ENCODE measurements at regions not wholly inside any gene's neighbourhood (a gene's known extent, or its start where the extent isn't known, plus 50 kb on each side); places are given as distances from the start of the nearest gene placed in this dataset.

- DNase-seq, result no peak
These were observed 193.8 kb downstream of the DHX35 start for GRCh38 chr20:39155971-39156370.

GRCh38 chr20:39152742-39153141 is 190.6 kb downstream of the DHX35 start:
- no peak for DNase-seq

- no peak for DNase-seq
These were observed 190.0 kb downstream of the DHX35 start for GRCh38 chr20:39152126-39152525.

GRCh38 chr20:39150501-39150900 is 188.4 kb downstream of the DHX35 start:
- DNase-seq, result no peak

GRCh38 chr20:39146394-39146793 is 184.2 kb downstream of the DHX35 start:
- DNase-seq, result no peak

- no peak for DNase-seq
These were observed 183.8 kb downstream of the DHX35 start for GRCh38 chr20:39145921-39146320.

GRCh38 chr20:39144757-39145156 is 182.6 kb downstream of the DHX35 start:
- DNase-seq, result no peak

- no peak for DNase-seq
These were observed 180.4 kb downstream of the DHX35 start for GRCh38 chr20:39142407-39143096.

- DNase-seq, result no peak
These were observed 175.2 kb downstream of the DHX35 start for GRCh38 chr20:39137299-39137698.

- DNase-seq, result no peak
These were observed 174.7 kb downstream of the DHX35 start for GRCh38 chr20:39136798-39137197.

GRCh38 chr20:39135885-39136544 is 173.9 kb downstream of the DHX35 start:
- DNase-seq, result no peak

GRCh38 chr20:39133201-39133600 is 171.1 kb downstream of the DHX35 start:
- DNase-seq, result no peak

GRCh38 chr20:39132511-39132910 is 170.4 kb downstream of the DHX35 start:
- no peak for DNase-seq

GRCh38 chr20:39132093-39132492 is 169.9 kb downstream of the DHX35 start:
- DNase-seq, result no peak

GRCh38 chr20:39130627-39131026 is 168.5 kb downstream of the DHX35 start:
- DNase-seq, result no peak

- no peak for DNase-seq
These were observed 167.4 kb downstream of the DHX35 start for GRCh38 chr20:39129523-39129922.

GRCh38 chr20:39124064-39124463 is 161.9 kb downstream of the DHX35 start:
- DNase-seq, result no peak

- DNase-seq, result no peak
These were observed 161.0 kb downstream of the DHX35 start for GRCh38 chr20:39123185-39123557.

- DNase-seq, result no peak
These were observed 155.3 kb downstream of the DHX35 start for GRCh38 chr20:39117491-39117890.

GRCh38 chr20:39116020-39116419 is 153.9 kb downstream of the DHX35 start:
- no peak for DNase-seq

- DNase-seq, result peak; percentile 79
These were observed 150.1 kb downstream of the DHX35 start for GRCh38 chr20:39112178-39112743.

GRCh38 chr20:39111359-39112177 is 149.4 kb downstream of the DHX35 start:
- no peak for DNase-seq

- no peak for DNase-seq
These were observed 148.6 kb downstream of the DHX35 start for GRCh38 chr20:39110819-39111136.
